ENCODE measurements at regions not wholly inside any gene's neighbourhood (a gene's known extent, or its start where the extent isn't known, plus 50 kb on each side); places are given as distances from the start of the nearest gene placed in this dataset.

GRCh38 chr9:92175441-92175840 is 60.2 kb upstream of the SPTLC1 start:
- no peak for DNase-seq (ENCODE audit: low read depth, low spot score)
- no peak for TF ChIP-seq CTCF (IDR thresholded peaks at IDR 0.05; ENCODE audit: low read depth, low read length)
- H3K9me3 ChIP-seq (ENCODE audit: control insufficient read depth, insufficient read depth, low read length): peaks cover 23% of the 10 kb centered on the region
- H3K27me3 ChIP-seq (ENCODE audit: control insufficient read depth, insufficient read depth, low read length): peaks cover 3% of the 10 kb centered on the region
- POLR2A ChIA-PET: interaction anchor here (0.6 kb wide), 1 partner anchor 16 kb away, joined by 3 read pairs; no protein-coding TSS in a partner anchor
- CTCF ChIA-PET: interaction anchor here (1.2 kb wide), 1 partner anchor 47 kb away, joined by 3 read pairs; no protein-coding TSS in a partner anchor
- no peak overlapping the region for H3K4me3 ChIP-seq (ENCODE audit: low read depth, low read length)
- no peak overlapping the region for H3K27ac ChIP-seq (ENCODE audit: low read depth, low read length)

GRCh38 chr9:92173318-92173717 is 58.1 kb upstream of the SPTLC1 start:
- CTCF ChIA-PET: no interaction called here
- peaks cover 3% of the 10 kb centered on the region for H3K27me3 ChIP-seq (ENCODE audit: control insufficient read depth, insufficient read depth, low read length)
- no peak for TF ChIP-seq CTCF (IDR thresholded peaks at IDR 0.05; ENCODE audit: low read depth, low read length)

DNA sequence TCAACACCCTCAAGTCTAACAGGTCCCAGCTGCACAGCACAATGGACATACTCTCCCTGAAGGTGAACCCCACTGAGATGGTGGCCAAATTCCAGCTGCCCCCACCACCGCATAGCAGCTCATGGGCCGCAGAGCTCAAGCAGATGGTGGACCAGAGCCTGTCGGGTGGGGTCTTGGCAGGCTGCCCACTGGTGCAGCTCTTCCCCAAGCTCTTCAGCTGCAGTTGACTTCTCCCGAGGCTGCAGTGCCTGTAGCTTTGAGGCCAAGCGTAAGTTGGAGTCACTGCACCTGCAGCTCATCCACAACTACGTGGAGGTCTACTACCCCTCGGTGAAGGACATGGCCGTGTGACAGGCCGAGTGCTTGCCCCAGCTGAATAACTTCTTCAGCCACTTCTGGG is 56.6 kb upstream of the SPTLC1 start:
- Histone ChIP-seq H3K9me3 (ENCODE audit: control insufficient read depth, insufficient read depth, low read length) (peaks cover 23% of the 10 kb centered on the region), H3K27me3 (ENCODE audit: control insufficient read depth, insufficient read depth, low read length) (peaks cover 3% of the 10 kb centered on the region), H3K4me3 (ENCODE audit: low read depth, low read length) (no peak overlapping the region), H3K27ac (ENCODE audit: low read depth, low read length) (no peak overlapping the region)
- CTCF ChIA-PET: no interaction called here
- POLR2A ChIA-PET: interaction anchor here (0.5 kb wide), 1 partner anchor 1821 kb away, joined by 3 read pairs; no protein-coding TSS in a partner anchor
- DNase-seq (ENCODE audit: low read depth, low spot score): no peak
- TF ChIP-seq CTCF (IDR thresholded peaks at IDR 0.05; ENCODE audit: low read depth, low read length): no peak

More at GRCh38 chr9:92173318-92173717, 58.1 kb upstream of the SPTLC1 start:
- no peak overlapping the region for H3K4me3 ChIP-seq (ENCODE audit: low read depth, low read length)
- no peak overlapping the region for H3K27ac ChIP-seq (ENCODE audit: low read depth, low read length)
- no peak for DNase-seq (ENCODE audit: low read depth, low spot score)
- peaks cover 23% of the 10 kb centered on the region for H3K9me3 ChIP-seq (ENCODE audit: control insufficient read depth, insufficient read depth, low read length)
- POLR2A ChIA-PET: no interaction called here

DNA sequence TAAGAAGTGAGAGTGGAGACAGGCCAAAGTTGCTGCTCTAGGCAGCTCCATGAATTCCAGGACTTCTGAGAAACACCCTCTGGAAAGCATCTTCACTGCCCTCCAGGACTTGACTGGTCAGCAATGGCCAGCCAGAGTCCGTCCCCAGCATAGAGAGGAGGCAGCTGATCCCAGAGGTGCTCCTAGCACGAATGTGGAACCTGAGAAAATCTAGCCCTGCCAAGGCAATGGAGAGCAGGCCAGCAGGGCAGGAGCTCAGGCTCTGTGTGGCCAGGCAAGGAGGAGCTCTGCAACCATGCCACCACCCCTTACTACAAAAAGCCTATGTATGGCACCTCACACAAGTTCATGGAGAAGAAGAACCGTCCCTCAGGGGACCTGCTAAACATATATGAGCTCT is 56.1 kb upstream of the SPTLC1 start:
- Histone ChIP-seq H3K27me3 (ENCODE audit: control insufficient read depth, insufficient read depth, low read length) (peaks cover 3% of the 10 kb centered on the region), H3K4me3 (ENCODE audit: low read depth, low read length) (no peak overlapping the region), H3K27ac (ENCODE audit: low read depth, low read length) (no peak overlapping the region), H3K9me3 (ENCODE audit: control insufficient read depth, insufficient read depth, low read length) (peaks cover 23% of the 10 kb centered on the region)
- POLR2A ChIA-PET: no interaction called here
- no peak for TF ChIP-seq CTCF (IDR thresholded peaks at IDR 0.05; ENCODE audit: low read depth, low read length)
- CTCF ChIA-PET: interaction anchor here (0.6 kb wide), 2 partner anchors 33 to 233 kb away, joined by 3 read pairs; no protein-coding TSS in a partner anchor
- DNase-seq (ENCODE audit: low read depth, low spot score): no peak

DNA sequence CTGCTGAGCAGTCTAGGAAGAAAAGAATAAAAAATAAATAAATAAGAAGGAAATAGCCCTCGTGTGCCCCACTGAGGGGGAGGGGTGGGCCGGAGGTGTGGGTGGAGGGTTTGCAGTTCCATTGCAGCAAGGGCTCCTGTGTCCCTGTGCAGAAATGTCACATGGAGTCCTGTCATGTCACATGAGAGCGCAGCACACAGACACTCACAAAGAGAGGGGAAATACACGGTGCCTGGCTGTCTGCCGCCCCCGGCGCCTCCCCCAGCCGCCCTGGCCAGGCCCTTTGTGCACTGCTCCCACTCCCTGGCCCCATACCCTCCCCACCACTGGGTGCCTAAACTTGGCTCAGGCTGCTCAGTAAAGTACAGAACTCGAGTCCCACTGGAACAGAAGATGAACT is 55.6 kb upstream of the SPTLC1 start:
- no peak overlapping the region for H3K27ac ChIP-seq (ENCODE audit: low read depth, low read length)
- H3K9me3 ChIP-seq (ENCODE audit: control insufficient read depth, insufficient read depth, low read length): peaks cover 23% of the 10 kb centered on the region
- H3K4me3 ChIP-seq (ENCODE audit: low read depth, low read length): no peak overlapping the region
- POLR2A ChIA-PET: no interaction called here
- CTCF ChIA-PET: interaction anchor here (0.6 kb wide), 2 partner anchors 33 to 234 kb away, joined by 3 read pairs; no protein-coding TSS in a partner anchor
- peaks cover 3% of the 10 kb centered on the region for H3K27me3 ChIP-seq (ENCODE audit: control insufficient read depth, insufficient read depth, low read length)
- no peak for DNase-seq (ENCODE audit: low read depth, low spot score)
- TF ChIP-seq CTCF (IDR thresholded peaks at IDR 0.05; ENCODE audit: low read depth, low read length): no peak

All from AG04450 (cell line).